ENCODE measurements at regions not wholly inside any gene's neighbourhood (a gene's known extent, or its start where the extent isn't known, plus 50 kb on each side); places are given as distances from the start of the nearest gene placed in this dataset.

DNA sequence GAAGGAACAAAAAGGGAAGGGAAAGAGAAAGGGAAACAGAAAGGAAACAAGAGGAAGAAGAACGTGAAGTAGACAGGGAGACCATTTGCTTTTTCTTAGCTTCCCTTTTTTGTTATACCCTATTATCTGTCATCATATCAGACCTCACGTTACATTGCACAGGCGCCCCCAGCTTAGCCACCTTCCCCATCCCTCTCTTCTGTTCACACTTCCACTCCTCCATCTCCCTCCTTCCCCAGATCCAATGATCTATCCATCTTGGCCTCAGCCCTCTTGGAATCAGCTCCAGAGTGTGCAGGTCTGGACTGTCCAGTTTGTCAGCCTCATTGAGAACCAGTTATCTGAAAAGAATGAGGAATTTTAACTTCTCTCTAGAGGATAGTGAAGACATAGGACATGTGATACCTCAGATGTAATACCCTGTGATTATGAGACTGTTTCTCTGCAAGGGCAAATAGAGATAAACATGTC is 101.1 kb upstream of the ERRFI1 start:
- no peaks in the 10 kb centered on the region for H3K36me3 ChIP-seq (ENCODE audit: insufficient read depth, low read length)
- H4K20me1 ChIP-seq (ENCODE audit: insufficient read depth, low read length), result no peaks in the 10 kb centered on the region
- no peak overlapping the region for H3K27ac ChIP-seq (ENCODE audit: low read depth, low read length)
- H3K4me1 ChIP-seq (ENCODE audit: insufficient read depth, low read length), result peaks cover 6% of the 10 kb centered on the region
- no peaks in the 10 kb centered on the region for H3K79me2 ChIP-seq (ENCODE audit: insufficient read depth, low read length)
- no peak overlapping the region for H3K4me3 ChIP-seq (ENCODE audit: insufficient read depth, low read length)
- TF ChIP-seq, protein P1, sequence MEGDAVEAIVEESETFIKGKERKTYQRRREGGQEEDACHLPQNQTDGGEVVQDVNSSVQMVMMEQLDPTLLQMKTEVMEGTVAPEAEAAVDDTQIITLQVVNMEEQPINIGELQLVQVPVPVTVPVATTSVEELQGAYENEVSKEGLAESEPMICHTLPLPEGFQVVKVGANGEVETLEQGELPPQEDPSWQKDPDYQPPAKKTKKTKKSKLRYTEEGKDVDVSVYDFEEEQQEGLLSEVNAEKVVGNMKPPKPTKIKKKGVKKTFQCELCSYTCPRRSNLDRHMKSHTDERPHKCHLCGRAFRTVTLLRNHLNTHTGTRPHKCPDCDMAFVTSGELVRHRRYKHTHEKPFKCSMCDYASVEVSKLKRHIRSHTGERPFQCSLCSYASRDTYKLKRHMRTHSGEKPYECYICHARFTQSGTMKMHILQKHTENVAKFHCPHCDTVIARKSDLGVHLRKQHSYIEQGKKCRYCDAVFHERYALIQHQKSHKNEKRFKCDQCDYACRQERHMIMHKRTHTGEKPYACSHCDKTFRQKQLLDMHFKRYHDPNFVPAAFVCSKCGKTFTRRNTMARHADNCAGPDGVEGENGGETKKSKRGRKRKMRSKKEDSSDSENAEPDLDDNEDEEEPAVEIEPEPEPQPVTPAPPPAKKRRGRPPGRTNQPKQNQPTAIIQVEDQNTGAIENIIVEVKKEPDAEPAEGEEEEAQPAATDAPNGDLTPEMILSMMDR (IDR thresholded peaks at IDR 0.05; ENCODE audit: extremely low read depth, low read depth, low read length), result no peak
- H2AFZ ChIP-seq (ENCODE audit: low read length), result peak overlapping the region; percentile 31
- no peak overlapping the region for H3K4me2 ChIP-seq (ENCODE audit: insufficient read depth, low read length)
- no peaks in the 10 kb centered on the region for H3K9me3 ChIP-seq (ENCODE audit: low read depth, low read length)
- no peaks in the 10 kb centered on the region for H3K27me3 ChIP-seq (ENCODE audit: insufficient read depth, low read length)
- DNase-seq (ENCODE audit: insufficient read length, low spot score, missing footprints), result peak; percentile 86

DNA sequence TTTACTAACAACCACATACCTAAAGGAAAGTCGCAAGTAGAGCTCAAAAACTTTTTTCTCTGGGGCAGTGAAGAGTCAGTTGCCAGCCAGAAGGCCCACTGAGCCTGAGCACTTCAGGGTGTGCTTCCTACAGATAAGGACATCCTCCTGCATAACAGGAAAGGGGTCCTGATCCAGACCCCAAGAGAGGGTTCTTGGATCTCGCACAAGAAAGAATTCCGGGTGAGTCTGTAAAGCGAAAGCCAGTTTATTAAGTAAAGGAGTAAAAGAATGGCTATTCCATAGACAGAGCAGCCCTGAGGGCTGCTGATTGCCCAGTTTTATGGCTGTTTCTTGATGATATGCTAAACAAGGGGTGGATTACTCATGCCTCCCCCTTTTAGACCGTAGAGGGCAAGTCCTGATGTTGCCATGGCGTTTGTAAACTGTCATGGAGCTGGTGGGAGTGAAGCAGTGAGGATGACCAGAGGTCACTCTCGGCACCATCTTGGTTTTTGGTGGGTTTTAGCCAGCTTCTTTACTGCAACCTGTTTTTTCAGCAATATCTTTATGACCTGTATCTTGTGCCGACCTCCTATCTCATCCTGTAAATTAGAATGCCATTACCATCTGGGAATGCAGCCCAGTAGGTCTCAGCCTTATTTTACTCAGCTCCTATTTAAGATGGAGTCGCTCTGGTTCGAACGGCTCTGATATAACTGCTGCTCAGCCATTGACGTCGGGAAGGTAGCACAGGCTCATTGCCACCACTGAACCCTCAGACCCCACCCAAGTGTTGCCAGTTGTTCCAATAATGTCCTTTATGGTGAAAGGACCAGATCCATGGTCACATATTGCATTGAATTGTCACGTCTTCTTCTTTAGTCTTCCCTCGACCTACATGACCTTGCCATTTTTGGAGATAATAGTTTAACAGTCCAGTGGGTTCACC is 96.6 kb upstream of the ERRFI1 start:
- H2AFZ ChIP-seq (ENCODE audit: low read length), result no peak overlapping the region
- H3K4me1 ChIP-seq (ENCODE audit: insufficient read depth, low read length), result peaks cover 33% of the 10 kb centered on the region
- H3K36me3 ChIP-seq (ENCODE audit: insufficient read depth, low read length), result no peaks in the 10 kb centered on the region
- no peak overlapping the region for H3K4me3 ChIP-seq (ENCODE audit: insufficient read depth, low read length)
- H3K4me2 ChIP-seq (ENCODE audit: insufficient read depth, low read length), result peak overlapping the region; percentile 17
- no peaks in the 10 kb centered on the region for H3K79me2 ChIP-seq (ENCODE audit: insufficient read depth, low read length)
- H3K9me3 ChIP-seq (ENCODE audit: low read depth, low read length), result no peaks in the 10 kb centered on the region
- H3K27ac ChIP-seq (ENCODE audit: low read depth, low read length), result peak overlapping the region; percentile 72
- no peaks in the 10 kb centered on the region for H4K20me1 ChIP-seq (ENCODE audit: insufficient read depth, low read length)
- no peaks in the 10 kb centered on the region for H3K27me3 ChIP-seq (ENCODE audit: insufficient read depth, low read length)
- DNase-seq (ENCODE audit: insufficient read length, low spot score, missing footprints), result no peak
- TF ChIP-seq, protein P1 (IDR thresholded peaks at IDR 0.05; ENCODE audit: extremely low read depth, low read depth, low read length), result no peak

DNA sequence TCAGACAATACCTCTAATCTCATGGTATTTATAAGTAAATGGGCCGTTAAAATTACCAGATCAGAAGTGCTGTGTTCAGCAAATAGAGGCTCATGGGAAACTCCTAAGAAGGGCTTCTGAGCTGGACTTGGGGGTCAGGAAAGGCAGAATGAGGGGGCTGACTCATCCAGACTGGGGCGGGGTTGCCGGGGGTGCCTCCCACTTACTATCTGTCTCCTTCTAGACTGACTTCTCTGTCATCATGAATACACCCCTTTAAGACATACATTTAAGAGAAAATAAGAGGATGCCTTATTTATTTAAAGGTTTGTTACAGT is 96.0 kb upstream of the ERRFI1 start:
- no peaks in the 10 kb centered on the region for H3K79me2 ChIP-seq (ENCODE audit: insufficient read depth, low read length)
- no peaks in the 10 kb centered on the region for H3K27me3 ChIP-seq (ENCODE audit: insufficient read depth, low read length)
- H4K20me1 ChIP-seq (ENCODE audit: insufficient read depth, low read length), result no peaks in the 10 kb centered on the region
- H3K9me3 ChIP-seq (ENCODE audit: low read depth, low read length), result no peaks in the 10 kb centered on the region
- H3K36me3 ChIP-seq (ENCODE audit: insufficient read depth, low read length), result no peaks in the 10 kb centered on the region
- H3K27ac ChIP-seq (ENCODE audit: low read depth, low read length), result peak overlapping the region; percentile 72
- no peak overlapping the region for H2AFZ ChIP-seq (ENCODE audit: low read length)
- H3K4me3 ChIP-seq (ENCODE audit: insufficient read depth, low read length), result no peak overlapping the region
- peak overlapping the region; percentile 17 for H3K4me2 ChIP-seq (ENCODE audit: insufficient read depth, low read length)
- DNase-seq (ENCODE audit: insufficient read length, low spot score, missing footprints), result peak; percentile 75
- TF ChIP-seq, protein P1 (IDR thresholded peaks at IDR 0.05; ENCODE audit: extremely low read depth, low read depth, low read length), result no peak
- peaks cover 36% of the 10 kb centered on the region for H3K4me1 ChIP-seq (ENCODE audit: insufficient read depth, low read length)
